Endothelial cell of umbilical vein (primary cell): ENCODE measurements at regions not wholly inside any gene's neighbourhood (a gene's known extent, or its start where the extent isn't known, plus 50 kb on each side); places are given as distances from the start of the nearest gene placed in this dataset.

Experiments used
- BruUV-seq: library from RNA; stranded (reverse); fragments of 400-500 nt; replicated peaks from 2 replicates; lab custom pipeline; 2021; lab: Mats Ljungman, UMichigan
- CTCF ChIA-PET: fragments of 300-600, 350-600 bp; sonication (Branson Sonifier 250); formaldehyde crosslinking; loops from one replicate; lab custom pipeline; 2021; ENCODE audit warnings: antibody characterized with exemption, inconsistent platforms; lab: Charles Lee
- POLR2A ChIA-PET: fragments of 300-600, 350-600 bp; sonication (Branson Sonifier 250); formaldehyde crosslinking; loops from one replicate; lab custom pipeline; 2021; ENCODE audit warnings: antibody characterized with exemption, inconsistent platforms; lab: Charles Lee
- DNase-seq: peaks from one replicate; pipeline ENCODE4 v3.0.0-alpha.2; 2011; ENCODE audit warnings: low read depth, low spot score
- FAIRE-seq: peaks from 2 replicates; lab custom pipeline; 2011; peaks lifted over from hg19 to GRCh38; lab: Jason Lieb, UNC
- H2AFZ ChIP-seq: 2 replicates; pipeline ENCODE4 v1.6.0; 2012; ENCODE audit warnings: low read depth, low read length, control low read depth, inconsistent platforms
- H3K27ac ChIP-seq: 2 replicates; pipeline ENCODE4 v1.5.1; 2011; ENCODE audit warnings: low read depth, mild to moderate bottlenecking, control low read depth, low read length, moderate library complexity; ENCODE audit not compliant: insufficient read depth
- H3K27me3 ChIP-seq, 2 experiments: 2 replicates each; pipeline versions ENCODE4 v1.6.0 to v1.6.1; 2011; ENCODE audit warnings: low read length in 2 of 2, mixed read lengths in 1 of 2; ENCODE audit not compliant: control insufficient read depth in 2 of 2, insufficient read depth in 2 of 2
- H3K36me3 ChIP-seq, 2 experiments: 2 replicates in 1 of 2; 3 replicates in 1 of 2; pipeline ENCODE4 v1.5.1; 2011; ENCODE audit warnings: low read length in 2 of 2, mild to moderate bottlenecking in 1 of 2, moderate library complexity in 1 of 2; ENCODE audit not compliant: control insufficient read depth in 2 of 2, insufficient read depth in 2 of 2; ENCODE audit errors: extremely low read depth in 1 of 2
- H3K4me1 ChIP-seq: 3 replicates; pipeline ENCODE4 v1.5.1; 2011; ENCODE audit warnings: mild to moderate bottlenecking, low read length; ENCODE audit not compliant: control insufficient read depth, insufficient read depth; ENCODE audit errors: extremely low read depth
- H3K4me2 ChIP-seq: 2 replicates; pipeline ENCODE4 v1.6.1; 2011; ENCODE audit warnings: low read length, control low read depth, mixed read lengths; ENCODE audit not compliant: insufficient read depth
- H3K4me3 ChIP-seq, 3 experiments: fragments of 200-600 bp in 1 of 3; sonication (generic), shearing (Covaris generic) in 1 of 3; replicated peaks in 1 of 3; 2 replicates each; pipeline ENCODE4 v1.5.1; 2011 to 2016; ENCODE audit warnings: control low read depth in 3 of 3, low read length in 3 of 3, mild to moderate bottlenecking in 2 of 3, inconsistent platforms in 1 of 3, low read depth in 1 of 3, moderate library complexity in 1 of 3; ENCODE audit not compliant: insufficient read depth in 1 of 3
- H3K79me2 ChIP-seq: 2 replicates; pipeline ENCODE4 v1.6.0; 2012; ENCODE audit warnings: low read length, inconsistent platforms; ENCODE audit not compliant: control insufficient read depth, insufficient read depth
- H3K9ac ChIP-seq: replicated peaks from 2 replicates; pipeline ENCODE3; 2011; ENCODE audit warnings: low read length, control low read depth; ENCODE audit not compliant: insufficient read depth; ENCODE audit errors: extremely low read depth
- H3K9me1 ChIP-seq: replicated peaks from 3 replicates; pipeline ENCODE4 v1.6.0; 2011; ENCODE audit warnings: mild to moderate bottlenecking, low read length; ENCODE audit not compliant: control insufficient read depth, insufficient read depth; ENCODE audit errors: extremely low read depth
- H3K9me3 ChIP-seq: replicated peaks from 2 replicates; pipeline ENCODE4 v1.5.1; 2012; ENCODE audit warnings: low read length, inconsistent platforms; ENCODE audit not compliant: control insufficient read depth, insufficient read depth
- H4K20me1 ChIP-seq: replicated peaks from 2 replicates; pipeline ENCODE3; 2011; ENCODE audit warnings: mild to moderate bottlenecking, low read length; ENCODE audit not compliant: control insufficient read depth, insufficient read depth; ENCODE audit errors: extremely low read depth
- EZH2 ChIP-seq: IDR thresholded peaks from 2 replicates; pipeline ENCODE4 v1.6.1; 2012; ENCODE audit warnings: borderline replicate concordance, low read depth, mild to moderate bottlenecking, moderate library complexity, low read length, inconsistent platforms; ENCODE audit not compliant: severe bottlenecking
- FOS ChIP-seq: IDR thresholded peaks from 2 replicates; pipeline ENCODE4 v1.6.1; 2011; ENCODE audit warnings: mild to moderate bottlenecking, low read length, moderate library complexity, borderline replicate concordance; ENCODE audit not compliant: insufficient read depth
- GATA2 ChIP-seq: IDR thresholded peaks from 2 replicates; pipeline ENCODE4 v1.7.0; 2011; ENCODE audit warnings: low read depth, mild to moderate bottlenecking, moderate library complexity, mixed read lengths, low read length; ENCODE audit not compliant: insufficient read length, insufficient read depth
- JUN ChIP-seq: IDR thresholded peaks from 2 replicates; pipeline ENCODE4 v1.6.1; 2011; ENCODE audit warnings: borderline replicate concordance, low read depth; ENCODE audit not compliant: insufficient read length, insufficient read depth
- MYC ChIP-seq: IDR thresholded peaks from one replicate; pipeline ENCODE4 v1.6.1; 2011; ENCODE audit warnings: mild to moderate bottlenecking, low read depth, low read length
- POLR2A ChIP-seq: IDR thresholded peaks from 2 replicates; pipeline ENCODE4 v1.6.1; 2012; ENCODE audit warnings: low read depth, mild to moderate bottlenecking, control low read depth, low read length
- POLR2AphosphoS5 ChIP-seq: IDR thresholded peaks from 2 replicates; pipeline ENCODE4 v1.6.1; 2012; ENCODE audit warnings: low read depth, mild to moderate bottlenecking, control low read depth, low read length, moderate library complexity; ENCODE audit not compliant: insufficient read depth
- dilution Hi-C: fragments of 300-500 bp; cut with MboI; formaldehyde crosslinking; loops from one replicate; pipeline ENCODE4 v1.15.0; 2019; ENCODE audit warnings: low sequenced_read_pairs; ENCODE audit not compliant: extremely low pct_ligation_motif_present
- intact Hi-C: fragments of 100-400 bp; cut with micrococcal nuclease; formaldehyde crosslinking; loops from one replicate; pipeline ENCODE4 v1.10.0; 2022
- TF ChIP-seq, protein P1 (sequence below): IDR thresholded peaks from 2 replicates; pipeline ENCODE4 v1.6.1; 2011; ENCODE audit not compliant: insufficient read depth, insufficient read length
- TF ChIP-seq, protein P2 (sequence below), 2 donors: IDR thresholded peaks; 1 replicate in 1 of 2; 2 replicates in 1 of 2; pipeline ENCODE4 v1.5.1; 2011; ENCODE audit warnings: low read length in 2 of 2, mild to moderate bottlenecking in 2 of 2, moderate library complexity in 2 of 2, control low read depth in 1 of 2, inconsistent platforms in 1 of 2, low read depth in 1 of 2; ENCODE audit not compliant: insufficient read depth in 1 of 2; ENCODE audit errors: extremely low read depth in 1 of 2

DNA sequence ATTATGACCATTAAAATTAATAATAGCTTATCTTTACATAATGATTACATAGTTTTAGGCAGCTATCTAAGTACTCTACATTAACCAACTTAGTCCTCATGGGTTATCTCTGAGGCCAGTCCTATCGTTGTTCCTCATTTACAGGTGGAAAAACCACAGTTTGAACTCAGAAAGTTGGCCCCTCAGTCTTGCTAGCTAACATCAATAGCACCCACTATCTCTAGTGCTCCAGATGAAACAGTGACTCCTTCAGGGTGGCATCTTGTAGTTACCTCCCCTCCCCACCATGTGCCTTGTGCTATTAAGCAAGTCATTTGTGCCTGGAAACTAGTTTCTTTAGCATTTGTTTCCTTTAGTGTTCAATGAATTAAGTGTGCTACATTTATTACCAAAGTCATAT is 1086.7 kb downstream of the EFNB2 start:
- no peaks in the 10 kb centered on the region for H3K9me1 ChIP-seq
- H2AFZ ChIP-seq = no peak overlapping the region
- FAIRE-seq (no peak), DNase-seq (no peak)
- H3K9me3 ChIP-seq = no peaks in the 10 kb centered on the region
- H3K36me3 ChIP-seq = no peaks in the 10 kb centered on the region
- BruUV-seq = no TSS peak
- H3K4me1 ChIP-seq = no peaks in the 10 kb centered on the region
- intact Hi-C loops (loop anchor here (10.0 kb wide), 2 partner anchors 896 to 926 kb away; no protein-coding TSS in a partner anchor), dilution Hi-C loops (no loop called here)
- no peaks in the 10 kb centered on the region for H4K20me1 ChIP-seq
- CTCF ChIA-PET = no interaction called here
- H3K27me3 ChIP-seq = no peaks in the 10 kb centered on the region
- TF ChIP-seq POLR2A (no peak), FOS (no peak), EZH2 (no peak), JUN (no peak), GATA2 (no peak), MYC (no peak), POLR2AphosphoS5 (no peak)
- TF ChIP-seq, protein P1, sequence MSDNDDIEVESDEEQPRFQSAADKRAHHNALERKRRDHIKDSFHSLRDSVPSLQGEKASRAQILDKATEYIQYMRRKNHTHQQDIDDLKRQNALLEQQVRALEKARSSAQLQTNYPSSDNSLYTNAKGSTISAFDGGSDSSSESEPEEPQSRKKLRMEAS = no peak
- TF ChIP-seq, protein P2, sequence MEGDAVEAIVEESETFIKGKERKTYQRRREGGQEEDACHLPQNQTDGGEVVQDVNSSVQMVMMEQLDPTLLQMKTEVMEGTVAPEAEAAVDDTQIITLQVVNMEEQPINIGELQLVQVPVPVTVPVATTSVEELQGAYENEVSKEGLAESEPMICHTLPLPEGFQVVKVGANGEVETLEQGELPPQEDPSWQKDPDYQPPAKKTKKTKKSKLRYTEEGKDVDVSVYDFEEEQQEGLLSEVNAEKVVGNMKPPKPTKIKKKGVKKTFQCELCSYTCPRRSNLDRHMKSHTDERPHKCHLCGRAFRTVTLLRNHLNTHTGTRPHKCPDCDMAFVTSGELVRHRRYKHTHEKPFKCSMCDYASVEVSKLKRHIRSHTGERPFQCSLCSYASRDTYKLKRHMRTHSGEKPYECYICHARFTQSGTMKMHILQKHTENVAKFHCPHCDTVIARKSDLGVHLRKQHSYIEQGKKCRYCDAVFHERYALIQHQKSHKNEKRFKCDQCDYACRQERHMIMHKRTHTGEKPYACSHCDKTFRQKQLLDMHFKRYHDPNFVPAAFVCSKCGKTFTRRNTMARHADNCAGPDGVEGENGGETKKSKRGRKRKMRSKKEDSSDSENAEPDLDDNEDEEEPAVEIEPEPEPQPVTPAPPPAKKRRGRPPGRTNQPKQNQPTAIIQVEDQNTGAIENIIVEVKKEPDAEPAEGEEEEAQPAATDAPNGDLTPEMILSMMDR (IDR thresholded peaks at IDR 0.05; ENCODE audit: extremely low read depth in 1 of 2, insufficient read depth in 1 of 2, low read depth in 1 of 2, low read length in 2 of 2) = no peak
- H3K4me2 ChIP-seq = no peak overlapping the region
- POLR2A ChIA-PET = no interaction called here
- H3K79me2 ChIP-seq = no peaks in the 10 kb centered on the region
- no peak overlapping the region for H3K9ac ChIP-seq
- no peak overlapping the region for H3K27ac ChIP-seq
- no peak overlapping the region for H3K4me3 ChIP-seq
